ENCODE measurements at regions not wholly inside any gene's neighbourhood (a gene's known extent, or its start where the extent isn't known, plus 50 kb on each side); places are given as distances from the start of the nearest gene placed in this dataset.

GRCh38 chr9:107214381-107214780, 68.7 kb upstream of the RAD23B start:
- TF ChIP-seq CTCF (IDR thresholded peaks at IDR 0.05) (no peak), POLR2A (IDR thresholded peaks at IDR 0.05) (no peak)
